ENCODE measurements at regions not wholly inside any gene's neighbourhood (a gene's known extent, or its start where the extent isn't known, plus 50 kb on each side); places are given as distances from the start of the nearest gene placed in this dataset.
A peak's percentile ranks its signal among the peaks of the same experiment; 100 is the strongest.

DNA sequence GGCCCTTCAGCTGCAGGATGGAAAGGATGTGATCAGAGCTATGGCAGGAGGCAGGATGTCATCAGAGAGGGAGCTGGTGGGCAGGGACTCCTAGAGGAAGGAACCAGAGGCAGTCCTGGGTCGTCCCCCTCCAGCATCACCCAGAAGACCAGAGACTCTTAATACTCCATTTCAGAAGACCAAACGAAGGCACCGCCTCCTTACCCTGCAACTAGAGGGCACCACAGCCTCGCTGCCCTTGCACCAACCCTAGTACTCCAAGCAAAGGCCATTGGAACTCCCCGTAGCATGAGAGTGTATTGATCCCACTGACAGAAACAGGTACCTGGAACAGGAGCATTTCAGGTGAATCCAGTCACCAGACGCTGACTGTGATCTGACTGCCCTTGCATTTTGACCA lies 598.1 kb downstream of the NPHP4 start:
- TF ChIP-seq, protein P1, sequence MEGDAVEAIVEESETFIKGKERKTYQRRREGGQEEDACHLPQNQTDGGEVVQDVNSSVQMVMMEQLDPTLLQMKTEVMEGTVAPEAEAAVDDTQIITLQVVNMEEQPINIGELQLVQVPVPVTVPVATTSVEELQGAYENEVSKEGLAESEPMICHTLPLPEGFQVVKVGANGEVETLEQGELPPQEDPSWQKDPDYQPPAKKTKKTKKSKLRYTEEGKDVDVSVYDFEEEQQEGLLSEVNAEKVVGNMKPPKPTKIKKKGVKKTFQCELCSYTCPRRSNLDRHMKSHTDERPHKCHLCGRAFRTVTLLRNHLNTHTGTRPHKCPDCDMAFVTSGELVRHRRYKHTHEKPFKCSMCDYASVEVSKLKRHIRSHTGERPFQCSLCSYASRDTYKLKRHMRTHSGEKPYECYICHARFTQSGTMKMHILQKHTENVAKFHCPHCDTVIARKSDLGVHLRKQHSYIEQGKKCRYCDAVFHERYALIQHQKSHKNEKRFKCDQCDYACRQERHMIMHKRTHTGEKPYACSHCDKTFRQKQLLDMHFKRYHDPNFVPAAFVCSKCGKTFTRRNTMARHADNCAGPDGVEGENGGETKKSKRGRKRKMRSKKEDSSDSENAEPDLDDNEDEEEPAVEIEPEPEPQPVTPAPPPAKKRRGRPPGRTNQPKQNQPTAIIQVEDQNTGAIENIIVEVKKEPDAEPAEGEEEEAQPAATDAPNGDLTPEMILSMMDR (IDR thresholded peaks at IDR 0.05) = no peak
- H3K36me3 Mint-ChIP-seq (ENCODE audit: low read depth) = no peaks in the 10 kb centered on the region
- CTCF ChIA-PET = no interaction called here
- H3K4me1 Mint-ChIP-seq (ENCODE audit: low read depth) = peaks cover 24% of the 10 kb centered on the region
- DNase-seq = peak; percentile 12
- no peak overlapping the region for H3K27ac Mint-ChIP-seq
- POLR2A ChIA-PET = no interaction called here
- ATAC-seq = no peak
- H3K9me3 Mint-ChIP-seq = peaks cover 4% of the 10 kb centered on the region
- no peak overlapping the region for H3K4me3 Mint-ChIP-seq
- no peaks in the 10 kb centered on the region for H3K27me3 Mint-ChIP-seq
- intact Hi-C loops (cut with micrococcal nuclease) = no loop called here

DNA sequence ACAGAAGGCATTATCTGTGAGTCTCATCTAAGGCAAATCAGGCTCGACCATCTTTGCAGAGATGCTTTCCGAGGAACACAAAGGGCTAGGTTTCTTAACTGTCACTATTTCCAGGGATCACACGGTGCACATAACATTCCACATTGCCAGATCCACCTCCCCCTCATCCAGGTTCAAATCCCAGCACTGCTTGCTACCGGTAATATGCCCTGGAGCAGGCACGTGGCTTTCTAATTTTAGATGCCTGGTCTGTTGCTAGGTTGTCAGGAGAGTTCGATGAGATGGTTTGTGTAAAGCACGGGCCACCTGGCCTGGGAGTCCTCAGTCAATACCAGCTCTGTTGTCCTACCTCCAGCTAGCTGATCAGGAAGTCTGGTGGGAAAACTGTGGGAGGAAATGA lies 598.6 kb downstream of the NPHP4 start:
- no peak for ATAC-seq
- ChIA-PET CTCF (no interaction called here), POLR2A (no interaction called here)
- peaks cover 4% of the 10 kb centered on the region for H3K9me3 Mint-ChIP-seq
- intact Hi-C loops (cut with micrococcal nuclease) = no loop called here
- no peaks in the 10 kb centered on the region for H3K36me3 Mint-ChIP-seq (ENCODE audit: low read depth)
- peaks cover 30% of the 10 kb centered on the region for H3K4me1 Mint-ChIP-seq (ENCODE audit: low read depth)
- no peak for DNase-seq
- no peak overlapping the region for H3K27ac Mint-ChIP-seq
- TF ChIP-seq, protein P1 (IDR thresholded peaks at IDR 0.05) = no peak
- H3K27me3 Mint-ChIP-seq = no peaks in the 10 kb centered on the region
- no peak overlapping the region for H3K4me3 Mint-ChIP-seq

DNA sequence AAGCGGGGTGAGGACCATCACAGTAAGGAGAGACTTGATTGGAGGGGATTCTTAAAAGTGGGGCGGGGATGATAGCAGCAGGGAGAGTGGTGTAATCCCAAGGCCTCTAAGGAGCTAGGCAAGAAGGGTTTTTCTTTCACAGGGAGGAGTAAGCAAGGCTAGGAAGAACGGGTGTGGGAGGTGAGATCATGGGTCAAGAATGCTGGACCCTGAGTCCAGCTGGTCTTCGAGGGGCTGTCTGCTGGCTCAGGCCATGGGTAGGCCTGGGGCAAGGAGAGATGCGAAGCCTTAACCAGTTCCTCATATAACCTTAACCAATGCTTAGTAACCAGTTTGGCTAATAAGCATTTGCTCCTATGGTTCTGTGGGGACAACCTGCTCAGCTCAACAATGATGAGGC lies 599.1 kb downstream of the NPHP4 start:
- Mint-ChIP-seq H3K4me3 (no peak overlapping the region), H3K27ac (no peak overlapping the region), H3K4me1 (ENCODE audit: low read depth) (peaks cover 34% of the 10 kb centered on the region), H3K9me3 (peaks cover 4% of the 10 kb centered on the region), H3K36me3 (ENCODE audit: low read depth) (no peaks in the 10 kb centered on the region), H3K27me3 (no peaks in the 10 kb centered on the region)
- ATAC-seq (no peak), DNase-seq (no peak)
- POLR2A ChIA-PET = no interaction called here
- intact Hi-C loops (cut with micrococcal nuclease) = no loop called here
- CTCF ChIA-PET = no interaction called here
- TF ChIP-seq, protein P1 (IDR thresholded peaks at IDR 0.05) = no peak

DNA sequence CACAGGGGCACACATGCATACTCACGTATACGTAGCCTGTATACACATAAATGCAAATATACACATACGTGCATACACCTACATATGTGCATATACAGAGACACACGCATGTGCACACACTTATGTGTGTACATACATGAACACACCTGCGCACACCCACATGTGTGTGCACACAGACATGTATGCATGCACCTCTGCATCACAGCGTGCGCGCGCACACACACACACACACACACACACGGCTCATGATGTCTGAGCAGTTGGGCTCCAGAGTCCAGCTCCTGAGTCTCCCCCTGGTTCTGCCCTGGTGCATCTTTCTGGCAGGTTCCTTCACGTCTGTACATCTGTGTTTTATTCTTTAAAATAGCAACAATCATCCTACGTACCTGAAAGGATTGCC lies 600.5 kb downstream of the NPHP4 start:
- Mint-ChIP-seq H3K36me3 (ENCODE audit: low read depth) (no peaks in the 10 kb centered on the region), H3K27me3 (no peaks in the 10 kb centered on the region), H3K9me3 (peaks cover 4% of the 10 kb centered on the region), H3K4me3 (no peak overlapping the region), H3K27ac (no peak overlapping the region), H3K4me1 (ENCODE audit: low read depth) (peaks cover 34% of the 10 kb centered on the region)
- intact Hi-C loops (cut with micrococcal nuclease) = no loop called here
- CTCF ChIA-PET = no interaction called here
- POLR2A ChIA-PET = no interaction called here
- TF ChIP-seq, protein P1 (IDR thresholded peaks at IDR 0.05) = no peak
- DNase-seq = no peak
- no peak for ATAC-seq

DNA sequence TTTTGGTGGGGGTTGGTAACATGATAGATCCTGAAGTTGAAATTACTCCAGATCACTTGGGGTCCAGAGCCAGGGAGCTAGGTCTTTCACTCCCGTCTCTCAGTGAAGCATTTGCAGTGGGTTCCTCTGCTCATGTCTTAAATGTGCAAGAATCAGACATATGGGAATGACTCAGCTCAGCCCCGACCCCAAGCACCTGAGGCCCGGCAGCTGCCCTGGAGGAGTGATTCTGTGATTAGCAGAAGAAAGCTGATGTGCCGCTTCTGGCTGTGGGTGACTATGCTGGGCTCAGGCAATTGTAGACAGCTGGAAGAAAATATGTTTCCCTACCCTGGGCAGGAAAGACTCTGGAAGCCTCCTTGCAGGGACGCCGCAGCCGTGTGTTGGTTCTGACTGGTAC lies 601.7 kb downstream of the NPHP4 start:
- Mint-ChIP-seq H3K9me3 (peaks cover 3% of the 10 kb centered on the region), H3K27me3 (no peaks in the 10 kb centered on the region), H3K36me3 (ENCODE audit: low read depth) (no peaks in the 10 kb centered on the region), H3K4me3 (no peak overlapping the region), H3K27ac (no peak overlapping the region), H3K4me1 (ENCODE audit: low read depth) (peaks cover 34% of the 10 kb centered on the region)
- ChIA-PET POLR2A (no interaction called here), CTCF (no interaction called here)
- intact Hi-C loops (cut with micrococcal nuclease) = no loop called here
- TF ChIP-seq, protein P1 (IDR thresholded peaks at IDR 0.05) = no peak
- ATAC-seq = peak; percentile 50
- DNase-seq = peak; percentile 61

All from activated CD8-positive, alpha-beta T cell treated with anti-CD3 and anti-CD28 coated beads for 36 hours (primary cell).